ENCODE measurements at regions not wholly inside any gene's neighbourhood (a gene's known extent, or its start where the extent isn't known, plus 50 kb on each side); places are given as distances from the start of the nearest gene placed in this dataset.

GRCh38 chr13:37481011-37481884 is 117.3 kb downstream of the POSTN start:
- Histone ChIP-seq H3K23ac (ENCODE audit: low read length) (no peak overlapping the region), H3K9ac (ENCODE audit: low read length) (no peak overlapping the region), H4K5ac (ENCODE audit: low read length) (no peak overlapping the region), H2BK120ac (ENCODE audit: low read depth, low read length) (no peak overlapping the region), H3K4me2 (ENCODE audit: low read length) (no peak overlapping the region), H3K56ac (ENCODE audit: low read length) (no peak overlapping the region), H4K8ac (ENCODE audit: low read depth, low read length) (no peak overlapping the region), H3K4ac (ENCODE audit: low read depth, low read length) (no peak overlapping the region), H3K27ac (ENCODE audit: low read depth, low read length) (no peak overlapping the region), H3K4me3 (ENCODE audit: low read length) (no peak overlapping the region), H2AK5ac (ENCODE audit: low read length) (no peak overlapping the region), H3K36me3 (ENCODE audit: control insufficient read depth, insufficient read depth, low read length) (no peaks in the 10 kb centered on the region), H2BK15ac (replicated peaks; ENCODE audit: low read depth) (no peak overlapping the region), H3K79me2 (ENCODE audit: control insufficient read depth, insufficient read depth, low read length) (no peaks in the 10 kb centered on the region), H3K18ac (ENCODE audit: low read length) (no peak overlapping the region), H3K4me1 (ENCODE audit: control insufficient read depth, low read depth, low read length) (no peaks in the 10 kb centered on the region), H2BK5ac (ENCODE audit: low read length) (no peak overlapping the region), H3K27me3 (ENCODE audit: insufficient read depth, low read length, poor library complexity) (no peaks in the 10 kb centered on the region), H3K79me1 (ENCODE audit: low read length) (no peaks in the 10 kb centered on the region)
- no CpG with 5 or more reads among the region's 7 CpGs for WGBS (ENCODE audit: extremely low coverage, insufficient coverage, low lambda C conversion rate)
- no peak for DNase-seq

- no CpG with 5 or more reads among the region's 1 CpG for WGBS (ENCODE audit: extremely low coverage, insufficient coverage, low lambda C conversion rate)
- Histone ChIP-seq H3K9ac (ENCODE audit: low read length) (no peak overlapping the region), H3K4me2 (ENCODE audit: low read length) (no peak overlapping the region), H3K18ac (ENCODE audit: low read length) (no peak overlapping the region), H3K56ac (ENCODE audit: low read length) (no peak overlapping the region), H3K79me2 (ENCODE audit: control insufficient read depth, insufficient read depth, low read length) (no peaks in the 10 kb centered on the region), H3K27me3 (ENCODE audit: insufficient read depth, low read length, poor library complexity) (no peaks in the 10 kb centered on the region), H2BK15ac (replicated peaks; ENCODE audit: low read depth) (no peak overlapping the region), H2BK120ac (ENCODE audit: low read depth, low read length) (no peak overlapping the region), H4K8ac (ENCODE audit: low read depth, low read length) (no peak overlapping the region), H3K4me1 (ENCODE audit: control insufficient read depth, low read depth, low read length) (no peaks in the 10 kb centered on the region), H3K36me3 (ENCODE audit: control insufficient read depth, insufficient read depth, low read length) (no peaks in the 10 kb centered on the region), H2BK5ac (ENCODE audit: low read length) (no peak overlapping the region), H4K5ac (ENCODE audit: low read length) (no peak overlapping the region), H3K4ac (ENCODE audit: low read depth, low read length) (no peak overlapping the region), H2AK5ac (ENCODE audit: low read length) (no peak overlapping the region), H3K79me1 (ENCODE audit: low read length) (no peaks in the 10 kb centered on the region), H3K23ac (ENCODE audit: low read length) (no peak overlapping the region), H3K4me3 (ENCODE audit: low read length) (no peak overlapping the region), H3K27ac (ENCODE audit: low read depth, low read length) (no peak overlapping the region)
- no peak for DNase-seq
Measured at GRCh38 chr13:37479916-37480315, 118.7 kb downstream of the POSTN start.

- Histone ChIP-seq H3K18ac (ENCODE audit: low read length) (peak overlapping the region; percentile 51), H3K36me3 (ENCODE audit: control insufficient read depth, insufficient read depth, low read length) (no peaks in the 10 kb centered on the region), H2BK15ac (replicated peaks; ENCODE audit: low read depth) (no peak overlapping the region), H2BK120ac (ENCODE audit: low read depth, low read length) (no peak overlapping the region), H4K5ac (ENCODE audit: low read length) (no peak overlapping the region), H3K79me2 (ENCODE audit: control insufficient read depth, insufficient read depth, low read length) (no peaks in the 10 kb centered on the region), H3K23ac (ENCODE audit: low read length) (no peak overlapping the region), H2BK5ac (ENCODE audit: low read length) (no peak overlapping the region), H3K4me1 (ENCODE audit: control insufficient read depth, low read depth, low read length) (no peaks in the 10 kb centered on the region), H3K4me2 (ENCODE audit: low read length) (no peak overlapping the region), H2AK5ac (ENCODE audit: low read length) (no peak overlapping the region), H3K79me1 (ENCODE audit: low read length) (no peaks in the 10 kb centered on the region), H3K27me3 (ENCODE audit: insufficient read depth, low read length, poor library complexity) (no peaks in the 10 kb centered on the region), H3K9ac (ENCODE audit: low read length) (no peak overlapping the region), H4K8ac (ENCODE audit: low read depth, low read length) (no peak overlapping the region), H3K27ac (ENCODE audit: low read depth, low read length) (no peak overlapping the region), H3K4me3 (ENCODE audit: low read length) (no peak overlapping the region), H3K4ac (ENCODE audit: low read depth, low read length) (no peak overlapping the region), H3K56ac (ENCODE audit: low read length) (no peak overlapping the region)
- peak; percentile 48 for DNase-seq
- no CpG with 5 or more reads among the region's 4 CpGs for WGBS (ENCODE audit: extremely low coverage, insufficient coverage, low lambda C conversion rate)
Measured at GRCh38 chr13:37476874-37477273, 121.7 kb downstream of the POSTN start.

DNA sequence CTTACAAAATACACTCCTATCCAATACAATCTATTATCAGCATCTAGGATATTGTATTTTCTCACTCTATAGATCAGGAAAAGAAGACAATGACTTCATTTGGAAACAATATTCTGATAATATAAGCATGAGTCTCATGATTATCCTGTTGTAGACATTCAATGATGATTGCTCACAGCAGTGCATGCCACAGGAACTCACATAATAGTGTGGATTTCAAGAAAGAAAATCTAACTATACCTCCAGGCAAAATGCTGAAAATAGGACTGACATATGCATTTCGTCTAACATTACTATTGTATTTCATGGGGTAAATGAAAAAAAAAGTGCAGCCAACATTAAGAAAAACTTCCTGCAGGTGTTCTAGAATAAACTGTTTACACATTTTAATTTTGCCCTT is 122.6 kb downstream of the POSTN start:
- Histone ChIP-seq H3K79me2 (ENCODE audit: control insufficient read depth, insufficient read depth, low read length) (no peaks in the 10 kb centered on the region), H3K79me1 (ENCODE audit: low read length) (no peaks in the 10 kb centered on the region), H3K4ac (ENCODE audit: low read depth, low read length) (no peak overlapping the region), H3K9ac (ENCODE audit: low read length) (no peak overlapping the region), H3K4me1 (ENCODE audit: control insufficient read depth, low read depth, low read length) (no peaks in the 10 kb centered on the region), H2AK5ac (ENCODE audit: low read length) (no peak overlapping the region), H3K27ac (ENCODE audit: low read depth, low read length) (no peak overlapping the region), H3K36me3 (ENCODE audit: control insufficient read depth, insufficient read depth, low read length) (no peaks in the 10 kb centered on the region), H3K4me3 (ENCODE audit: low read length) (no peak overlapping the region), H3K18ac (ENCODE audit: low read length) (no peak overlapping the region), H2BK15ac (replicated peaks; ENCODE audit: low read depth) (no peak overlapping the region), H2BK120ac (ENCODE audit: low read depth, low read length) (no peak overlapping the region), H2BK5ac (ENCODE audit: low read length) (no peak overlapping the region), H3K4me2 (ENCODE audit: low read length) (no peak overlapping the region), H3K56ac (ENCODE audit: low read length) (no peak overlapping the region), H3K27me3 (ENCODE audit: insufficient read depth, low read length, poor library complexity) (no peaks in the 10 kb centered on the region), H3K23ac (ENCODE audit: low read length) (no peak overlapping the region), H4K8ac (ENCODE audit: low read depth, low read length) (no peak overlapping the region), H4K5ac (ENCODE audit: low read length) (no peak overlapping the region)
- no peak for DNase-seq
- no CpG with 5 or more reads among the region's 1 CpG for WGBS (ENCODE audit: extremely low coverage, insufficient coverage, low lambda C conversion rate)

- H3K27ac ChIP-seq (ENCODE audit: low read depth, low read length): no peak overlapping the region
- H3K4me3 ChIP-seq (ENCODE audit: low read length): no peak overlapping the region
- no peaks in the 10 kb centered on the region for H3K4me1 ChIP-seq (ENCODE audit: control insufficient read depth, low read depth, low read length)
- H2AK5ac ChIP-seq (ENCODE audit: low read length): no peak overlapping the region
- H2BK15ac ChIP-seq (replicated peaks; ENCODE audit: low read depth): no peak overlapping the region
- no peak overlapping the region for H3K4ac ChIP-seq (ENCODE audit: low read depth, low read length)
- no CpG with 5 or more reads among the region's 2 CpGs for WGBS (ENCODE audit: extremely low coverage, insufficient coverage, low lambda C conversion rate)
- no peak overlapping the region for H3K23ac ChIP-seq (ENCODE audit: low read length)
- H3K36me3 ChIP-seq (ENCODE audit: control insufficient read depth, insufficient read depth, low read length): no peaks in the 10 kb centered on the region
- no peak overlapping the region for H3K18ac ChIP-seq (ENCODE audit: low read length)
- no peak overlapping the region for H4K8ac ChIP-seq (ENCODE audit: low read depth, low read length)
- no peak overlapping the region for H2BK120ac ChIP-seq (ENCODE audit: low read depth, low read length)
- no peak overlapping the region for H2BK5ac ChIP-seq (ENCODE audit: low read length)
- no peak overlapping the region for H3K9ac ChIP-seq (ENCODE audit: low read length)
- H3K79me2 ChIP-seq (ENCODE audit: control insufficient read depth, insufficient read depth, low read length): no peaks in the 10 kb centered on the region
- H3K27me3 ChIP-seq (ENCODE audit: insufficient read depth, low read length, poor library complexity): no peaks in the 10 kb centered on the region
- H4K5ac ChIP-seq (ENCODE audit: low read length): no peak overlapping the region
- peak; percentile 39 for DNase-seq
- H3K56ac ChIP-seq (ENCODE audit: low read length): no peak overlapping the region
- H3K79me1 ChIP-seq (ENCODE audit: low read length): no peaks in the 10 kb centered on the region
- no peak overlapping the region for H3K4me2 ChIP-seq (ENCODE audit: low read length)
Measured at GRCh38 chr13:37475151-37475550, 123.4 kb downstream of the POSTN start.

- H3K79me1 ChIP-seq (ENCODE audit: low read length): no peaks in the 10 kb centered on the region
- no peak overlapping the region for H3K9ac ChIP-seq (ENCODE audit: low read length)
- H3K4me2 ChIP-seq (ENCODE audit: low read length): no peak overlapping the region
- H3K36me3 ChIP-seq (ENCODE audit: control insufficient read depth, insufficient read depth, low read length): no peaks in the 10 kb centered on the region
- no peak overlapping the region for H3K4ac ChIP-seq (ENCODE audit: low read depth, low read length)
- no peak overlapping the region for H2BK5ac ChIP-seq (ENCODE audit: low read length)
- no CpG with 5 or more reads among the region's 5 CpGs for WGBS (ENCODE audit: extremely low coverage, insufficient coverage, low lambda C conversion rate)
- no peak overlapping the region for H3K23ac ChIP-seq (ENCODE audit: low read length)
- no peak overlapping the region for H3K18ac ChIP-seq (ENCODE audit: low read length)
- H3K27ac ChIP-seq (ENCODE audit: low read depth, low read length): no peak overlapping the region
- H2BK15ac ChIP-seq (replicated peaks; ENCODE audit: low read depth): no peak overlapping the region
- H3K4me1 ChIP-seq (ENCODE audit: control insufficient read depth, low read depth, low read length): no peaks in the 10 kb centered on the region
- H3K79me2 ChIP-seq (ENCODE audit: control insufficient read depth, insufficient read depth, low read length): no peaks in the 10 kb centered on the region
- no peak overlapping the region for H2AK5ac ChIP-seq (ENCODE audit: low read length)
- H3K56ac ChIP-seq (ENCODE audit: low read length): no peak overlapping the region
- H3K27me3 ChIP-seq (ENCODE audit: insufficient read depth, low read length, poor library complexity): no peaks in the 10 kb centered on the region
- DNase-seq: peak; percentile 42
- H4K8ac ChIP-seq (ENCODE audit: low read depth, low read length): no peak overlapping the region
- no peak overlapping the region for H4K5ac ChIP-seq (ENCODE audit: low read length)
- no peak overlapping the region for H2BK120ac ChIP-seq (ENCODE audit: low read depth, low read length)
- H3K4me3 ChIP-seq (ENCODE audit: low read length): no peak overlapping the region
Measured at GRCh38 chr13:37473035-37473434, 125.5 kb downstream of the POSTN start.

Data from mesendoderm (in vitro differentiated cells).